ENCODE measurements at regions not wholly inside any gene's neighbourhood (a gene's known extent, or its start where the extent isn't known, plus 50 kb on each side); places are given as distances from the start of the nearest gene placed in this dataset.

DNA sequence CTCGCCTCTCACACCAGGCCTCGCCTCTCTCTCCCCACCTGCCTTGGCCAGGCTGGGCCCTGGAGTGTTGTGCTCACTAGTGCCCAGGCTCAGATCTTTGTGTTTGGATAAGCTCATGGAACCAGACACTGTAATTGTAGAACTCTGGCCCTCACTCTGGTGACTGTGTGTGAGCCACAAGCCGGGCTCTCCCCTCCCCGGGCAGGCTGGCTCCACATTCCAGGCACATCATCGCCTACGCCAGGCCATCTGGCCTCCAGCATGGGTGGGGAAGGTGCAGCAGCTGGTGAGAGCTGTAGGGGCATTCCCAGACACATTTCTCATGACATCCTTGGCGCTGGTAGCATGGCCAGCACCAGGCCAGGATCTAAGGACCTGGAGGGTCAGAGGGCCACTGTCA, 202.3 kb downstream of the RAB11FIP4 start:
- no peak for DNase-seq (ENCODE audit: low spot score)

DNA sequence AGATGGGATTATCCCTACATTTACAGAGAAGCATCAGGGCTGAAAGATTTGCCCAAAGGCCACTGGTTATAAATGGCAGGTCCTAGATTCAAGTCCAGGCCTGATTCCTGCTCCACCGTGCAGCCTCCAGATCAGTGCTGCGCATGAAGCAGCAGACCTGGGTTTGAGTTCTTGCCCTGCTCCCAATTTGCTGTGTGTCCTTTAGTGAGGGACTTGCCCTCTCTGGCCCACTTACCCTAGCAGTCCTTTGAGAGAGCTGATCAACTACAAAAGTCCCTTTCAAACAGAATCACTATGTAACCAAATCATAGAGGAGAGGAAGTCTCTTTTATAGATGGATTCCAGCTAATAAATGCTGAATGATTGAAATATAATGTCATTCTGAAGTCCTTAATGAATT, 200.4 kb downstream of the RAB11FIP4 start:
- DNase-seq (ENCODE audit: low spot score) = no peak

DNA sequence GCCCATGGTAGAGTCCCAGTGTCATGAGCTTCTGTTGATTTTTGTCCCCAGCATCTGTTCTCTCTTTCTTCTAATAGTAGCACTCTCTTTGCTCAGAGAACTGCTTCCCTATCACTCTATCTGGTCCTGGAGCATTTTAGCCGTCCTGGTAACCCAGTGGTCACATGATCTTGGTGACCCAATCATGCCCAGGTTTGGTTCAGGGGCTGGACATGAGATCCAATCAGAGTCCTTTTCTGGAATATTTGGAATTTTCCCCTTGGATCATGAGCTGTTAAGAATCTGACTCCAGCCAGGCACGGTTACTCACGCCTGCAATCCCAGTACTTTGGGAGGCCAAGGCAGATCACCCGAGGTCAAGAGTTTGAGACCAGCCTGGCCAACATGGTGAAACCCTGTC, 197.0 kb downstream of the RAB11FIP4 start:
- no peak for DNase-seq (ENCODE audit: low spot score)

DNA sequence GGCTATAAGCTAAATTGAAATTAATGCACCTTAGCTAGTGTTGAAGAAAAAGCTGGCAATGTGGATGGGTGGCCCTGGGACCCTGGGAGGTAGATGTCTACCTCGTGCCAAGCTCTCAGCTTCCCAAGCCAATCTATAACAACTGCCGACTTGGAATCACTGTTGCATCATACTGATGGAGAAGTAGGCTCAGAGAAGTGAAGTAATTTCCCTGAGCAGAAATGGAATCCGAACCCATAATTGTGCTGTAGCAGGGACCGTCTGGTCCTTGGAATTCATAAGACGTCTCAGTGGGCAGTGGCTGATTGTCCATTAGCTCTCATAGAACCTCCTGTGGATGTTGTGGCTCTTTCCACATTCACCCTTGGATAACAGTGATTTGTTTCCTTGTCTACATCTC, 196.6 kb downstream of the RAB11FIP4 start:
- no peak for DNase-seq (ENCODE audit: low spot score)

Measured in mesenteric fat pad (tissue), 1 donor.